Hepatocyte (in vitro differentiated cells): ENCODE measurements at regions not wholly inside any gene's neighbourhood (a gene's known extent, or its start where the extent isn't known, plus 50 kb on each side); places are given as distances from the start of the nearest gene placed in this dataset.

Source experiments
- DNase-seq: peaks from one replicate; pipeline ENCODE4 v3.0.0-alpha.2; 2016; ENCODE audit warnings: low spot score
- H2AFZ ChIP-seq: fragments of 200-600 bp; sonication (generic); 2 replicates; pipeline ENCODE4 v1.6.0; 2016; ENCODE audit warnings: antibody characterized with exemption, mild to moderate bottlenecking
- H3K27ac ChIP-seq: fragments of 200-600 bp; sonication (generic); 2 replicates; pipeline ENCODE4 v1.5.1; 2016; ENCODE audit warnings: mild to moderate bottlenecking
- H3K27me3 ChIP-seq: fragments of 200-600 bp; sonication (generic); 2 replicates; pipeline ENCODE4 v1.6.1; 2016
- H3K36me3 ChIP-seq: fragments of 200-600 bp; sonication (generic); replicated peaks from 2 replicates; pipeline ENCODE4 v1.5.1; 2016; ENCODE audit warnings: low read depth; ENCODE audit not compliant: insufficient read depth
- H3K4me1 ChIP-seq: fragments of 200-600 bp; sonication (generic); 2 replicates; pipeline ENCODE4 v1.5.1; 2016; ENCODE audit warnings: mild to moderate bottlenecking, moderate library complexity; ENCODE audit not compliant: insufficient read depth
- H3K4me2 ChIP-seq: fragments of 200-600 bp; sonication (generic); 2 replicates; pipeline ENCODE4 v1.6.0; 2016
- H3K4me3 ChIP-seq: fragments of 200-600 bp; sonication (generic); 2 replicates; pipeline ENCODE4 v1.5.1; 2016; ENCODE audit warnings: mild to moderate bottlenecking
- H3K79me2 ChIP-seq: fragments of 200-600 bp; sonication (generic); 2 replicates; pipeline ENCODE4 v1.6.0; 2017; ENCODE audit warnings: mild to moderate bottlenecking
- H3K9me2 ChIP-seq: fragments of 200-600 bp; sonication (generic); replicated peaks from 2 replicates; pipeline ENCODE4 v1.6.0; 2017; ENCODE audit warnings: mild to moderate bottlenecking; ENCODE audit not compliant: insufficient read depth
- H3K9me3 ChIP-seq: fragments of 200-600 bp; sonication (generic); 2 replicates; pipeline ENCODE4 v1.5.1; 2016; ENCODE audit warnings: low read depth, mild to moderate bottlenecking
- H4K20me1 ChIP-seq: fragments of 200-600 bp; sonication (generic); 2 replicates; pipeline ENCODE4 v1.6.0; 2016; ENCODE audit warnings: mild to moderate bottlenecking; ENCODE audit not compliant: insufficient read depth, poor library complexity, severe bottlenecking
- EZH2 ChIP-seq: fragments of 200-600 bp; sonication (generic); IDR thresholded peaks from 2 replicates; pipeline ENCODE4 v1.6.1; 2016; ENCODE audit warnings: antibody characterized with exemption, mild to moderate bottlenecking, borderline replicate concordance
- EZH2phosphoT487 ChIP-seq: fragments of 200-600 bp; sonication (generic); IDR thresholded peaks from one replicate; pipeline ENCODE4 v1.6.1; 2018; ENCODE audit warnings: antibody characterized with exemption, mild to moderate bottlenecking, low read depth, moderate library complexity; ENCODE audit not compliant: unreplicated experiment, severe bottlenecking
- WGBS: methylation state at CpG from one replicate; pipeline ENCODE4 v1.1.6; 2016; ENCODE audit warnings: low lambda C conversion rate; ENCODE audit errors: missing lambda C conversion rate; 5-methylcytosine and 5-hydroxymethylcytosine counted together
- TF ChIP-seq, protein P1 (sequence below): fragments of 200-600 bp; sonication (generic); IDR thresholded peaks from 2 replicates; pipeline ENCODE4 v1.5.1; 2016; ENCODE audit warnings: antibody characterized with exemption, mild to moderate bottlenecking; ENCODE audit not compliant: poor library complexity

DNA sequence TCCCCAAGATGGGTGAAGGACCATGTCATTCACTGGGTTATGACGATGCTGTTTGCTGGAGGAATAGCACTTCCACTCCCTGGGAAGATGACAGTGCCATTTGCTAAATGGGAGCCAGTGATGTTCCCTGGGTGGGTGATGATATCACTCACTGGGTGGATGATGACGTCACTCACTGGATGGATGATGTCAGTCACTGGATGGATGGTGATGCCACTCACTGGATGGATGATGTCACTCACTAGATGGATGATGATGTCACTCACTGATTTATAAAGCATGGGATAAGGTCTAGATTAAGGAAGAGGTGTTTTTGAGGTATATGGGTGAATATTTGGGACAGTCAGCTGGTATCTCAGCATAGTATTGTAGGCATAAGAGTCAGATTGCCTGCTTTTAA lies 457.2 kb downstream of the AJAP1 start:
- 86% methylated on average over 2 of the region's 2 CpGs for WGBS
- no peak overlapping the region for H3K4me3 ChIP-seq
- no peaks in the 10 kb centered on the region for H4K20me1 ChIP-seq
- no peak overlapping the region for H3K4me2 ChIP-seq
- DNase-seq, result no peak
- no peak overlapping the region for H2AFZ ChIP-seq
- no peaks in the 10 kb centered on the region for H3K36me3 ChIP-seq
- TF ChIP-seq EZH2phosphoT487 (no peak), EZH2 (no peak)
- TF ChIP-seq, protein P1, sequence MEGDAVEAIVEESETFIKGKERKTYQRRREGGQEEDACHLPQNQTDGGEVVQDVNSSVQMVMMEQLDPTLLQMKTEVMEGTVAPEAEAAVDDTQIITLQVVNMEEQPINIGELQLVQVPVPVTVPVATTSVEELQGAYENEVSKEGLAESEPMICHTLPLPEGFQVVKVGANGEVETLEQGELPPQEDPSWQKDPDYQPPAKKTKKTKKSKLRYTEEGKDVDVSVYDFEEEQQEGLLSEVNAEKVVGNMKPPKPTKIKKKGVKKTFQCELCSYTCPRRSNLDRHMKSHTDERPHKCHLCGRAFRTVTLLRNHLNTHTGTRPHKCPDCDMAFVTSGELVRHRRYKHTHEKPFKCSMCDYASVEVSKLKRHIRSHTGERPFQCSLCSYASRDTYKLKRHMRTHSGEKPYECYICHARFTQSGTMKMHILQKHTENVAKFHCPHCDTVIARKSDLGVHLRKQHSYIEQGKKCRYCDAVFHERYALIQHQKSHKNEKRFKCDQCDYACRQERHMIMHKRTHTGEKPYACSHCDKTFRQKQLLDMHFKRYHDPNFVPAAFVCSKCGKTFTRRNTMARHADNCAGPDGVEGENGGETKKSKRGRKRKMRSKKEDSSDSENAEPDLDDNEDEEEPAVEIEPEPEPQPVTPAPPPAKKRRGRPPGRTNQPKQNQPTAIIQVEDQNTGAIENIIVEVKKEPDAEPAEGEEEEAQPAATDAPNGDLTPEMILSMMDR, result no peak
- H3K9me2 ChIP-seq, result no peaks in the 10 kb centered on the region
- H3K27me3 ChIP-seq, result no peaks in the 10 kb centered on the region
- no peaks in the 10 kb centered on the region for H3K9me3 ChIP-seq
- no peak overlapping the region for H3K27ac ChIP-seq
- H3K79me2 ChIP-seq, result no peaks in the 10 kb centered on the region
- H3K4me1 ChIP-seq, result peaks cover 3% of the 10 kb centered on the region

DNA sequence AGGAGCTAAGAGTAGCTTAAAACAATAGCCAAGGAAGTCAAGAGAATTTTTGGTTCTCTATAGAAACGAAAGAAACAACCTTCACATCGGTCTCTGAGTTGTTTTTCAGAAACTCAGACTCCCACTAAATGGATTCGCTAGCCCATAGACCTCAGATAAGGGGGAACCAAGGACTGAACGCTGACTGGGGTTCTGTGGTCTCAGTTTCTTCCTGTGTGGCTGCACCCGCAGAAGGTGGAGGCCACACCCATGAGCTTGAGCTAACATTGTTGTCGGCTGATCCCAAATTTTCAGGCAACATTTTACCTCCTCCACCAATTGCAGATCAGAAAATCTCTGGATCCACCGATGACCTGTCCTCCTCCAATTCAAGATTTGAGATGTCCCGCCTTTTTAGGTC lies 456.1 kb downstream of the AJAP1 start:
- no peaks in the 10 kb centered on the region for H4K20me1 ChIP-seq
- no peaks in the 10 kb centered on the region for H3K9me3 ChIP-seq
- DNase-seq, result no peak
- TF ChIP-seq EZH2phosphoT487 (no peak), EZH2 (no peak)
- TF ChIP-seq, protein P1, result no peak
- no peaks in the 10 kb centered on the region for H3K27me3 ChIP-seq
- H3K27ac ChIP-seq, result no peak overlapping the region
- no peaks in the 10 kb centered on the region for H3K9me2 ChIP-seq
- no peak overlapping the region for H2AFZ ChIP-seq
- no peaks in the 10 kb centered on the region for H3K36me3 ChIP-seq
- peaks cover 3% of the 10 kb centered on the region for H3K4me1 ChIP-seq
- H3K79me2 ChIP-seq, result no peaks in the 10 kb centered on the region
- WGBS, result 71% methylated on average over 8 of the region's 8 CpGs
- no peak overlapping the region for H3K4me2 ChIP-seq
- H3K4me3 ChIP-seq, result no peak overlapping the region

DNA sequence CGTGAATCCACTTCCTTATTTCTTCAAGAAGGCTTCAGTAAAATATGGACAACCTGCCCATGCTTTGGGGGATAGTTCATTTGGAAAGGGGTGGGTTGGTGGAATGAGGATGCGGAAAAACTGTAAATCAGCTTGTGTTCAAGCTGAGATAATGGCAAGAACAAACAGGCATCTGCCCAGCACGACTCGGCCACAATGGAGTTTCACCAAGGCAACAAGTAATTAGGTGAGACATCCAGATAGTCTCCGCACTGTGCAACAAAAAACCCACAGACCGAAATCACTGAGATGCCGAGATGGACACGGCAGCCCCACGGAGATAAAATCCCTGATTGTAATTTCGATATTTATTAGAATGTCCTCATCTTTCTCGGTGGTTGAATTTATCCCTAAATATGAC lies 455.2 kb downstream of the AJAP1 start:
- no peaks in the 10 kb centered on the region for H3K79me2 ChIP-seq
- H3K4me1 ChIP-seq, result peaks cover 3% of the 10 kb centered on the region
- 70% methylated on average over 11 of the region's 11 CpGs for WGBS
- no peaks in the 10 kb centered on the region for H3K9me2 ChIP-seq
- no peaks in the 10 kb centered on the region for H3K27me3 ChIP-seq
- TF ChIP-seq EZH2, result no peak
- no peak for TF ChIP-seq EZH2phosphoT487
- TF ChIP-seq, protein P1, result no peak
- H2AFZ ChIP-seq, result no peak overlapping the region
- no peaks in the 10 kb centered on the region for H3K36me3 ChIP-seq
- no peaks in the 10 kb centered on the region for H3K9me3 ChIP-seq
- no peak overlapping the region for H3K4me2 ChIP-seq
- H3K4me3 ChIP-seq, result no peak overlapping the region
- no peak for DNase-seq
- H4K20me1 ChIP-seq, result no peaks in the 10 kb centered on the region
- H3K27ac ChIP-seq, result no peak overlapping the region

DNA sequence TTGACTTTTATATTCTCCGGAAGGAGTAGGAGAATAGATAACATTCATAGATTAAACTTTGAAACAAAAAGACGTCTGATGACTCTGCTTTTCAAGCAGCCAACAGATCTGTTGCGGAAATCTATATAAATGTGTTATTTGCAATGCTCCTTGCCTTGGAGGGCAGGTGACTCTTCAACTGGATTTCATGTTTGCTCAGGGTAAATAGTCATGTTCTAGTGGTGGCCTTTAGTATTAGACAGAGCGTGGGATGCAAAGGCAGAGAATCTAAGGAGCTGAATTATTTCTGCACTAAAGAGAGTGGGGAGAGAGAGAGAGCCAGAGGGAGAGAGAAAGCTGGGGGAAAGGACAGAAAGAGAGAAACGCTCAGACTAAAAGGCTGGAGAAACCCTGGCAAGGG lies 454.3 kb downstream of the AJAP1 start:
- no peaks in the 10 kb centered on the region for H3K27me3 ChIP-seq
- TF ChIP-seq, protein P1, result no peak
- TF ChIP-seq EZH2, result no peak
- TF ChIP-seq EZH2phosphoT487, result no peak
- no peaks in the 10 kb centered on the region for H3K9me2 ChIP-seq
- no peaks in the 10 kb centered on the region for H3K79me2 ChIP-seq
- no peaks in the 10 kb centered on the region for H3K9me3 ChIP-seq
- peaks cover 3% of the 10 kb centered on the region for H3K4me1 ChIP-seq
- peak; percentile 17 for DNase-seq
- no peak overlapping the region for H2AFZ ChIP-seq
- no peaks in the 10 kb centered on the region for H3K36me3 ChIP-seq
- H3K4me2 ChIP-seq, result no peak overlapping the region
- H3K27ac ChIP-seq, result no peak overlapping the region
- no peaks in the 10 kb centered on the region for H4K20me1 ChIP-seq
- H3K4me3 ChIP-seq, result no peak overlapping the region
- 59% methylated on average over 5 of the region's 5 CpGs for WGBS
